22Rv1 (cell line): ENCODE measurements at regions not wholly inside any gene's neighbourhood (a gene's known extent, or its start where the extent isn't known, plus 50 kb on each side); places are given as distances from the start of the nearest gene placed in this dataset.
"Not testable (repeated sequence)": the region's sequence is repeated elsewhere in the genome, so short reads cannot be mapped to it uniquely, and the experiment has no call there.

ENCODE experiments used
- H3K27ac ChIP-seq: fragments of 450-650 bp; 2 replicates; pipeline ENCODE4 v1.5.1; 2017
- ZFX ChIP-seq: fragments of 450-650 bp; IDR thresholded peaks from 2 replicates; pipeline ENCODE4 v1.6.1; 2017; ENCODE audit warnings: antibody characterized with exemption, borderline replicate concordance
- TF ChIP-seq, protein P1 (sequence below): fragments of 450-650 bp; IDR thresholded peaks from 2 replicates; pipeline ENCODE4 v1.5.1; 2017; ENCODE audit warnings: mild to moderate bottlenecking

DNA sequence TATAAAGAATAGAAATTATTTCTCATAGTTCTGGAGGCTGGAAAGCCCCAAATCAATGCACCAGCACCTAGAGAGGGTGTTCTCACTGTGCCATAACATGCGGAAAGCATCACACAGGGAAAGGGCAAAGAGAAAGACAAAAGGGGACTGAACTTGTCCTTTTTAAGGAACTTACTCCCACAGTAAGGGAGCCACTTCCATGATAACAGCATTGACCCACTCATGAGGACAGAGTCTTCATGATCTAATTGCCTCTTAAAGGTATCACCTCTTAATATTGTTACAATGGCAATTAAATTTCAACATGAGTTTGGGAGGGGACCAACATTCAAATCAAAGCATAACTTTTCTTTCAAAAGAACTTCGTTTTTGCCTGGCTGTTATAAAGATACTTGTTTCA is 582.2 kb upstream of the ARID1B start:
- no peak overlapping the region for H3K27ac ChIP-seq
- no peak for TF ChIP-seq ZFX
- TF ChIP-seq, protein P1, sequence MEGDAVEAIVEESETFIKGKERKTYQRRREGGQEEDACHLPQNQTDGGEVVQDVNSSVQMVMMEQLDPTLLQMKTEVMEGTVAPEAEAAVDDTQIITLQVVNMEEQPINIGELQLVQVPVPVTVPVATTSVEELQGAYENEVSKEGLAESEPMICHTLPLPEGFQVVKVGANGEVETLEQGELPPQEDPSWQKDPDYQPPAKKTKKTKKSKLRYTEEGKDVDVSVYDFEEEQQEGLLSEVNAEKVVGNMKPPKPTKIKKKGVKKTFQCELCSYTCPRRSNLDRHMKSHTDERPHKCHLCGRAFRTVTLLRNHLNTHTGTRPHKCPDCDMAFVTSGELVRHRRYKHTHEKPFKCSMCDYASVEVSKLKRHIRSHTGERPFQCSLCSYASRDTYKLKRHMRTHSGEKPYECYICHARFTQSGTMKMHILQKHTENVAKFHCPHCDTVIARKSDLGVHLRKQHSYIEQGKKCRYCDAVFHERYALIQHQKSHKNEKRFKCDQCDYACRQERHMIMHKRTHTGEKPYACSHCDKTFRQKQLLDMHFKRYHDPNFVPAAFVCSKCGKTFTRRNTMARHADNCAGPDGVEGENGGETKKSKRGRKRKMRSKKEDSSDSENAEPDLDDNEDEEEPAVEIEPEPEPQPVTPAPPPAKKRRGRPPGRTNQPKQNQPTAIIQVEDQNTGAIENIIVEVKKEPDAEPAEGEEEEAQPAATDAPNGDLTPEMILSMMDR: no peak

DNA sequence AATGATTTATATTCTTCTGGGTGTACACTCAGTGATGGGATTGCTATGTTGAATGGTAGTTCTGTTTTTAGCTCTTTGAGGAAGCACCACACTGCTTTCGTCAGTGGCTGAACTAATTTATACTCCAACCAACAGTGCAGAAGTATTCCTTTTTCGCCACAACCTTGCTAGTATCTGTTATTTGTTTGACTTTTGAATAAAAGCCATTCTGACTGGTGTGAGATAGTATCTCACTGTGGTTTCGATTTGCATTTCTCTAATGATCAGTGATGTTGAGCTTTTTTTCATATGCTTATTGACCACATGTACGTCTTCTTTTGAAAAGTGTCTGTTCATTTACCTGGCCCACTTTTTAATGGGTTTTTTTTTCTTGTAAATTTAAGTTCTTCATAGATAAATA is 583.8 kb upstream of the ARID1B start:
- H3K27ac ChIP-seq: no peak overlapping the region
- TF ChIP-seq, protein P1: no peak
- TF ChIP-seq ZFX: no peak

DNA sequence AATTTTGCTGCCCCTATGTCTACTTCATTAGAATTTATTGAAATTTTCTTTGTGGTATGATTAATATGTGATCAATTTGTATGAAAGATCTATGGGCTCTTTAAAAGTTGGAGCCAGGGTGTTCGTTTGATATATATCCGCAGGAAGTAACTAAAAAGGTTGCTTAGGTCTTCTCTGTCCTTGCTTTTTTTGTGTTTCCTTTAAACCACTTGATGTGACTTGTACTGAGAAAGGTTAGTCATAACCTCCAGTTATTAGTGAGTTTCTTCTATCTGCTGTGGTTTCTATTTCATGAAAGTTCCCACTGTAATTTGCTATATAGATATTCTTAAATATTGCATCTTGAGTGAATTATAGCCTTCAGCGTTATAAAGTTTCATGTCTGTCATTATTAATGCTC is 585.3 kb upstream of the ARID1B start:
- no peak overlapping the region for H3K27ac ChIP-seq
- TF ChIP-seq ZFX: no peak
- TF ChIP-seq, protein P1: no peak

DNA sequence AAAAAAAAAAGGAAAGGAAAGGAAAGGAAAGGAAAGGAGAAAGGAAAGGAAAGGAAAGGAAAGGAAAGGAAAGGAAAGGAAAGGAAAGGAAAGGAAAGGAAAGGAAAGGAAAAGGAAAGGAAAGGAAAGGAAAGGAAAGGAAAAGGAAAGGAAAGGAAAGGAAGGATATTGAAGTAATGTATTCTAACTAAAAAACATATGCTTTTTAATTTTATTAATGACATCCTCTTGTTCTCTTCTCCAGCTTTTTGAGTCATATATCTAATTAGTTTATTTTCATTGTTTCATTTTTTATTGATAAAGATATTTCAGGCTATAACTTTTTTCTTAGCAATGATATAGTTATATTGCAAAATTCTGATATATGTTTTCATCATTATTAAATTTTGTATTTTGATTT is 585.8 kb upstream of the ARID1B start:
- H3K27ac ChIP-seq: not testable (repeated sequence)

DNA sequence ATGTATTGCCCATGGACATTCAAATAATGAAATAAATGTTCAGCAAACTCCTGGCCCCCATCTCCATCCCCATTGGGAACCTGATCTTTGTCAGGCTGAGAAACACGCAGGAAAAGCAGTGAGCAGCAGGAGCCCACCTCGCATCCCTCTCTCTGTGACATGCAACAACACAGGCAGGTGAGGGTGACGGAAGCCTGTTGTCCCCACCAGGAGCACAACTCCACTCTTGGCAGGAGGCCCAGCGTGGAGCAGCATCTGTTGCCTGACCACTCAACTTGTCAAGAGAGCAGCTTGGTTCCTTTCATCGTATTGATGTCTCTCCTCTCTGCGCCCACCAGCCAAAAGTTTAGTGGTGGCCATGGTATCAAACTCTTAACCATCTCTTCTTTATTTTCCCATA is 586.9 kb upstream of the ARID1B start:
- TF ChIP-seq ZFX: no peak
- TF ChIP-seq, protein P1: no peak
- H3K27ac ChIP-seq: no peak overlapping the region

DNA sequence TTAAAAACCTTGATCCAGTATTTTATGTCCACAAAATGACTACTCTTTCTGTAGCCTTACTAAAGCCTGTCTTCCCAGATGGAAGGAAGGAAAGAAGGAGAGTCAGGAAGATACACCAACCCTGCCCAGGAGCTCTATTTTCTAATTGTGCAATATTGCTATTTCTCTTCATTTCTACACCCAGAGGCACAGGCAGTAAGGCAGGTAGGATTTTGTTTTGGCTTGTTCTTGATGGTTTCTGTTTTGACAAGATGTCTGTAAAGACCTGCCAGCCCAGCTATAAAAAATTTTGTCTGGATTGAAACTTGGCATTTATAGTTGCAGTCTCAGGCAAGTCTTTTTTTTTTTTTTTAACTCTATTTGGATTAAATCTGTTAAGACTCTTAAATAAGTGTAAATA is 587.5 kb upstream of the ARID1B start:
- TF ChIP-seq, protein P1: no peak
- TF ChIP-seq ZFX: no peak

DNA sequence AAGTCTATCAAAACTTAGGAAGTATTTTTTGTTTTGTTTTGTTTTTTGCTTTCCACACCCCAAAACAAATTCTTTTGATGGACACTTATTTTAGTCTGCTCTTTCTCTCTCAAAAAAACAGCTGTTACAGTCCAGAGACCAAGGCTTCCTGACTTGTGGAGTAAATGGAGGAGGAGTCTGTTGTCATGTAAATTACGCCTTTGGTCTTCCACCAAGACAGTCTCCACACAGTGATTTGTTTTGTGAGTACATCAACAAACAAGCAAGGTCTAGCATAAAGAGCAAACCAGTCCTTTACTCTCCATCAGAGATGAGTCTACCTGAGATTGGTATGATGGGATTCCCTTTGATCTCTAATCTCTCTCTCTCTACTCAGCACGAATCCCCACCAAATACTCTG is 588.0 kb upstream of the ARID1B start:
- TF ChIP-seq, protein P1: no peak
- no peak for TF ChIP-seq ZFX
- no peak overlapping the region for H3K27ac ChIP-seq

More for the DNA sequence above, 587.5 kb upstream of the ARID1B start:
- H3K27ac ChIP-seq: no peak overlapping the region

DNA sequence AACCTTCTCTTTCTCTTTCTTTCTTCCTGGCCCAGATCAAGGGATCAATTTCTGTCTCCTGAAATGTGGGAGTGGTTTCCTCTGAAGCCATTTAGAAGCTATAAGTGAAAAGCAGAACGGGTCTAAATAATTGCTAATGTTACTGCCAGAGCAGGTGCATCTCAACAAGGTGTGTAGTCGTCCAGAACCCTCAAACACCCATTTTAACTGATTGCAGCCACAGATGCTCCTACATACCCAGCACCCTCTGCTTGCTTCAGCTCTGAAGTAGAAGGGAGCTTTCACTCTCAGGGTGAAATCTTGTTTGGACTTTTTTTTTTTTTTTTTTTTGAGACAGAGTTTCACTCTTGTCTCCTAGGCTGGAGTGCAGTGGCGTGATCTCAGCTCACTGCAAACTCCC is 592.1 kb upstream of the ARID1B start:
- TF ChIP-seq, protein P1: no peak
- no peak for TF ChIP-seq ZFX
- no peak overlapping the region for H3K27ac ChIP-seq
